Mesenchymal stem cell (in vitro differentiated cells and primary cell): ENCODE measurements at regions not wholly inside any gene's neighbourhood (a gene's known extent, or its start where the extent isn't known, plus 50 kb on each side); places are given as distances from the start of the nearest gene placed in this dataset.

Experiments
- DNase-seq: peaks from one replicate; pipeline ENCODE4 v3.0.0-alpha.2; 2013
- H2AFZ ChIP-seq: one replicate; pipeline ENCODE4 v1.6.1; 2013; ENCODE audit warnings: low read depth, mild to moderate bottlenecking, control low read depth, inconsistent platforms, low read length, moderate library complexity
- H2AK5ac ChIP-seq: 2 replicates; pipeline ENCODE4 v1.6.1; 2013; ENCODE audit warnings: low read length, moderate library complexity, mild to moderate bottlenecking, inconsistent platforms; ENCODE audit not compliant: severe bottlenecking
- H2BK120ac ChIP-seq: one replicate; pipeline ENCODE4 v1.6.1; 2013; ENCODE audit warnings: low read depth, mild to moderate bottlenecking, inconsistent platforms, low read length, moderate library complexity
- H2BK12ac ChIP-seq, 2 experiments: one replicate each; pipeline ENCODE4 v1.6.1; 2013; ENCODE audit warnings: inconsistent platforms in 2 of 2, low read length in 2 of 2, mild to moderate bottlenecking in 2 of 2, moderate library complexity in 2 of 2, control low read depth in 1 of 2
- H2BK15ac ChIP-seq: one replicate; pipeline ENCODE4 v1.6.1; 2013; ENCODE audit warnings: mild to moderate bottlenecking, low read depth, inconsistent platforms; ENCODE audit not compliant: poor library complexity, severe bottlenecking
- H2BK5ac ChIP-seq: 2 replicates; pipeline ENCODE4 v1.6.1; 2013; ENCODE audit warnings: low read depth, mild to moderate bottlenecking, low read length, control low read depth, inconsistent platforms; ENCODE audit not compliant: poor library complexity, severe bottlenecking
- H3K14ac ChIP-seq, 2 experiments: one replicate each; pipeline ENCODE4 v1.6.1; 2013; ENCODE audit warnings: inconsistent platforms in 2 of 2, low read length in 2 of 2, control low read depth in 1 of 2, mild to moderate bottlenecking in 1 of 2, moderate library complexity in 1 of 2
- H3K18ac ChIP-seq, 2 experiments: one replicate each; pipeline ENCODE4 v1.6.1; 2013; ENCODE audit warnings: inconsistent platforms in 2 of 2, low read length in 2 of 2, control low read depth in 1 of 2, low read depth in 1 of 2, mild to moderate bottlenecking in 1 of 2
- H3K23ac ChIP-seq, 2 experiments: one replicate each; pipeline ENCODE4 v1.6.1; 2013; ENCODE audit warnings: inconsistent platforms in 2 of 2, low read length in 2 of 2, mild to moderate bottlenecking in 2 of 2, moderate library complexity in 2 of 2, control low read depth in 1 of 2
- H3K27ac ChIP-seq: 2 replicates; pipeline ENCODE4 v1.5.1; 2013; ENCODE audit warnings: mild to moderate bottlenecking, moderate library complexity, low read length, control low read depth, inconsistent platforms; ENCODE audit not compliant: poor library complexity, severe bottlenecking
- H3K27me3 ChIP-seq, 2 experiments: 2 replicates each; pipeline versions ENCODE4 v1.6.1 to v1.7.0; 2013; ENCODE audit warnings: low read length in 2 of 2, mild to moderate bottlenecking in 2 of 2, moderate library complexity in 2 of 2, control low read depth in 1 of 2, inconsistent platforms in 1 of 2; ENCODE audit not compliant: control insufficient read depth in 1 of 2, insufficient read depth in 1 of 2
- H3K36me3 ChIP-seq, 2 experiments: 2 replicates each; pipeline versions ENCODE4 v1.6.1 to v1.7.0; 2013; ENCODE audit warnings: low read length in 2 of 2, control low read depth in 1 of 2, inconsistent platforms in 1 of 2, low read depth in 1 of 2, mild to moderate bottlenecking in 1 of 2; ENCODE audit not compliant: insufficient read depth in 2 of 2, control insufficient read depth in 1 of 2
- H3K4ac ChIP-seq, 2 experiments: one replicate each; pipeline ENCODE4 v1.6.1; 2013; ENCODE audit warnings: inconsistent platforms in 2 of 2, low read length in 2 of 2, mild to moderate bottlenecking in 2 of 2, moderate library complexity in 2 of 2, control low read depth in 1 of 2, low read depth in 1 of 2
- H3K4me1 ChIP-seq: 2 replicates; pipeline ENCODE4 v1.6.1; 2013; ENCODE audit warnings: low read depth, low read length, control low read depth; ENCODE audit not compliant: control insufficient read depth, insufficient read depth
- H3K4me2 ChIP-seq: 2 replicates; pipeline ENCODE4 v1.6.1; 2013; ENCODE audit warnings: low read length, mild to moderate bottlenecking, inconsistent platforms; ENCODE audit not compliant: poor library complexity, severe bottlenecking
- H3K4me3 ChIP-seq, 2 experiments: 2 replicates each; pipeline versions ENCODE4 v1.5.1 to v1.7.0; 2013; ENCODE audit warnings: low read length in 2 of 2, mild to moderate bottlenecking in 2 of 2, control low read depth in 1 of 2, low read depth in 1 of 2; ENCODE audit not compliant: insufficient read depth in 1 of 2
- H3K79me1 ChIP-seq: replicated peaks from 2 replicates; pipeline ENCODE4 v1.6.1; 2013; ENCODE audit warnings: mild to moderate bottlenecking, control low read depth, low read length, inconsistent platforms; ENCODE audit not compliant: poor library complexity, severe bottlenecking
- H3K9ac ChIP-seq: 2 replicates; pipeline ENCODE4 v1.7.0; 2013; ENCODE audit warnings: mild to moderate bottlenecking, low read length, moderate library complexity
- H3K9me3 ChIP-seq: 2 replicates; pipeline ENCODE4 v1.7.0; 2013; ENCODE audit warnings: mild to moderate bottlenecking, low read length; ENCODE audit not compliant: control insufficient read depth
- H4K8ac ChIP-seq: one replicate; pipeline ENCODE4 v1.6.1; 2013; ENCODE audit warnings: inconsistent platforms, mild to moderate bottlenecking, low read length, moderate library complexity
- H4K91ac ChIP-seq: one replicate; pipeline ENCODE4 v1.6.1; 2013; ENCODE audit warnings: mild to moderate bottlenecking, low read length, inconsistent platforms
- WGBS: methylation state at CpG from one replicate; pipeline ENCODE4 v1.1.7; 2013; ENCODE audit warnings: mixed read lengths; 5-methylcytosine and 5-hydroxymethylcytosine counted together

DNA sequence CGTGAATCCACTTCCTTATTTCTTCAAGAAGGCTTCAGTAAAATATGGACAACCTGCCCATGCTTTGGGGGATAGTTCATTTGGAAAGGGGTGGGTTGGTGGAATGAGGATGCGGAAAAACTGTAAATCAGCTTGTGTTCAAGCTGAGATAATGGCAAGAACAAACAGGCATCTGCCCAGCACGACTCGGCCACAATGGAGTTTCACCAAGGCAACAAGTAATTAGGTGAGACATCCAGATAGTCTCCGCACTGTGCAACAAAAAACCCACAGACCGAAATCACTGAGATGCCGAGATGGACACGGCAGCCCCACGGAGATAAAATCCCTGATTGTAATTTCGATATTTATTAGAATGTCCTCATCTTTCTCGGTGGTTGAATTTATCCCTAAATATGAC lies 455.2 kb downstream of the AJAP1 start:
- H2BK12ac ChIP-seq: no peak overlapping the region
- H3K23ac ChIP-seq: no peak overlapping the region
- H3K9me3 ChIP-seq: peaks cover 2% of the 10 kb centered on the region
- H3K4me2 ChIP-seq: no peak overlapping the region
- no peaks in the 10 kb centered on the region for H3K36me3 ChIP-seq
- no peak overlapping the region for H2BK15ac ChIP-seq
- H2BK5ac ChIP-seq: no peak overlapping the region
- DNase-seq: no peak
- no peak overlapping the region for H3K14ac ChIP-seq
- no peak overlapping the region for H4K8ac ChIP-seq
- H4K91ac ChIP-seq: no peak overlapping the region
- H3K4me3 ChIP-seq: no peak overlapping the region
- H3K9ac ChIP-seq: no peak overlapping the region
- H3K4me1 ChIP-seq: no peaks in the 10 kb centered on the region
- H3K4ac ChIP-seq: no peak overlapping the region
- no peak overlapping the region for H2AK5ac ChIP-seq
- no peaks in the 10 kb centered on the region for H3K79me1 ChIP-seq
- WGBS: 82% methylated on average over 8 of the region's 11 CpGs
- H3K27ac ChIP-seq: no peak overlapping the region
- no peaks in the 10 kb centered on the region for H3K27me3 ChIP-seq
- no peak overlapping the region for H2BK120ac ChIP-seq
- H2AFZ ChIP-seq: no peak overlapping the region
- no peak overlapping the region for H3K18ac ChIP-seq

DNA sequence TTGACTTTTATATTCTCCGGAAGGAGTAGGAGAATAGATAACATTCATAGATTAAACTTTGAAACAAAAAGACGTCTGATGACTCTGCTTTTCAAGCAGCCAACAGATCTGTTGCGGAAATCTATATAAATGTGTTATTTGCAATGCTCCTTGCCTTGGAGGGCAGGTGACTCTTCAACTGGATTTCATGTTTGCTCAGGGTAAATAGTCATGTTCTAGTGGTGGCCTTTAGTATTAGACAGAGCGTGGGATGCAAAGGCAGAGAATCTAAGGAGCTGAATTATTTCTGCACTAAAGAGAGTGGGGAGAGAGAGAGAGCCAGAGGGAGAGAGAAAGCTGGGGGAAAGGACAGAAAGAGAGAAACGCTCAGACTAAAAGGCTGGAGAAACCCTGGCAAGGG lies 454.3 kb downstream of the AJAP1 start:
- no peak overlapping the region for H3K27ac ChIP-seq
- H3K4me3 ChIP-seq: no peak overlapping the region
- no peaks in the 10 kb centered on the region for H3K4me1 ChIP-seq
- no peak overlapping the region for H2BK120ac ChIP-seq
- no peak overlapping the region for H2BK12ac ChIP-seq
- no peak overlapping the region for H2BK15ac ChIP-seq
- no peak overlapping the region for H3K4ac ChIP-seq
- H4K91ac ChIP-seq: no peak overlapping the region
- H2AK5ac ChIP-seq: no peak overlapping the region
- no peak overlapping the region for H4K8ac ChIP-seq
- H3K14ac ChIP-seq: no peak overlapping the region
- WGBS: 70% methylated on average over 5 of the region's 5 CpGs
- H3K9me3 ChIP-seq: peaks cover 8% of the 10 kb centered on the region
- no peaks in the 10 kb centered on the region for H3K36me3 ChIP-seq
- H3K79me1 ChIP-seq: no peaks in the 10 kb centered on the region
- no peaks in the 10 kb centered on the region for H3K27me3 ChIP-seq
- no peak overlapping the region for H3K23ac ChIP-seq
- no peak overlapping the region for H3K18ac ChIP-seq
- H3K9ac ChIP-seq: no peak overlapping the region
- no peak for DNase-seq
- no peak overlapping the region for H2AFZ ChIP-seq
- H3K4me2 ChIP-seq: no peak overlapping the region
- no peak overlapping the region for H2BK5ac ChIP-seq

DNA sequence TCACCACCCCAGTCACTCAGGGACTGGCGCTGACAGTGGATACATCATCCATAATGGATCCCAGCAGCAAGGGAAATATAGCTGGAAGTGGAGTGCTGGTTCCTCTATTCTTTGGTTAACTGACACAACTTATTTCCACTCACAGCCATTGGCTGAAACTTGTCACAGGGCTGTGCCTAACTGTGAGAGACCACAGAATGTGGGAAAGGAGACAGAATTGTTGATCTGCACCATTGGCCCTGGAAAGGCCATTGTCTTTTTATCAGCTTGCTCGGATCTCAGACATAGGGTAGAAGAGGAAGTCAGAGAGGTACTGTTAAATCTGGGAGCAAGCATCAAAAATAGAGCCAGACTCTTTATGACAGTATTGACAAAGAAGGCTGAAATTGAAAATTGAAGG lies 451.3 kb downstream of the AJAP1 start:
- no peak for DNase-seq
- H3K79me1 ChIP-seq: no peaks in the 10 kb centered on the region
- WGBS: 63% methylated on average over 2 of the region's 2 CpGs
- no peak overlapping the region for H3K9ac ChIP-seq
- H3K36me3 ChIP-seq: no peaks in the 10 kb centered on the region
- H3K9me3 ChIP-seq: peaks cover 14% of the 10 kb centered on the region
- no peak overlapping the region for H3K27ac ChIP-seq
- no peak overlapping the region for H2BK12ac ChIP-seq
- no peak overlapping the region for H4K8ac ChIP-seq
- H3K4ac ChIP-seq: no peak overlapping the region
- no peak overlapping the region for H2BK5ac ChIP-seq
- H3K27me3 ChIP-seq: no peaks in the 10 kb centered on the region
- H3K4me1 ChIP-seq: no peaks in the 10 kb centered on the region
- no peak overlapping the region for H3K18ac ChIP-seq
- H4K91ac ChIP-seq: no peak overlapping the region
- H3K23ac ChIP-seq: no peak overlapping the region
- no peak overlapping the region for H2AFZ ChIP-seq
- no peak overlapping the region for H3K14ac ChIP-seq
- H3K4me2 ChIP-seq: no peak overlapping the region
- H2BK15ac ChIP-seq: no peak overlapping the region
- no peak overlapping the region for H3K4me3 ChIP-seq
- H2BK120ac ChIP-seq: no peak overlapping the region
- H2AK5ac ChIP-seq: no peak overlapping the region

DNA sequence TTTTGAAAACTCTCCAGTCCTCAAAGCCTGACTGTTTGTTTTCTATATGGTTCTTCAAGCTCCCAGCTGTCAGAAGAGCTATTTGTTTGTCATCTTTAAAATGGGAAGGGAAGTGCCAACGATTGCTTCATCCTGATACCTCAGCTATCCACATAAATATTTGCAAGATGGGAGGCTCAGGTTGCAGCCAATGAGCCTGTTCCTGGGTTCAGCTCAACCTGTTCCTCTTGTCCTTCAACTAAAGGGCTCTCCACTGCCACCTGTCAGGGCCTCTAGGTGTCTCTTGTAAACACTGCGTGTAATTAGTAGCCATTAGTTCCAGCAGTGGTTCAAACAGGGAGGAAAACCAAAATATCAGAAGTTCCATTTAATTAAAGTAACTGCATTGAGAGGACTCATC lies 445.1 kb downstream of the AJAP1 start:
- Histone ChIP-seq H3K4ac (no peak overlapping the region), H2BK120ac (no peak overlapping the region)
- DNase-seq: no peak

More for the DNA sequence above, 445.1 kb downstream of the AJAP1 start:
- WGBS: 48% methylated on average over 2 of the region's 2 CpGs
- Histone ChIP-seq H3K9ac (no peak overlapping the region), H4K8ac (no peak overlapping the region), H3K9me3 (peaks cover 35% of the 10 kb centered on the region), H3K27me3 (no peaks in the 10 kb centered on the region), H3K36me3 (no peaks in the 10 kb centered on the region), H3K4me3 (no peak overlapping the region), H3K79me1 (no peaks in the 10 kb centered on the region), H4K91ac (no peak overlapping the region), H2AFZ (no peak overlapping the region), H3K27ac (no peak overlapping the region), H3K18ac (no peak overlapping the region), H2BK15ac (no peak overlapping the region), H2BK5ac (no peak overlapping the region), H3K23ac (no peak overlapping the region), H2BK12ac (no peak overlapping the region), H3K14ac (no peak overlapping the region), H3K4me1 (no peaks in the 10 kb centered on the region), H2AK5ac (no peak overlapping the region), H3K4me2 (no peak overlapping the region)
